NOMO-1 treated with DMSO at 0.1 percent for 48 hours (cell line): ENCODE measurements at regions not wholly inside any gene's neighbourhood (a gene's known extent, or its start where the extent isn't known, plus 50 kb on each side); places are given as distances from the start of the nearest gene placed in this dataset.
"Not testable (repeated sequence)": the region's sequence is repeated elsewhere in the genome, so short reads cannot be mapped to it uniquely, and the experiment has no call there.

Experiments used
- DNase-seq: peaks from one replicate; lab custom pipeline; 2025; ENCODE audit not compliant: unreplicated experiment; lab: John Stamatoyannopoulos, UW

DNA sequence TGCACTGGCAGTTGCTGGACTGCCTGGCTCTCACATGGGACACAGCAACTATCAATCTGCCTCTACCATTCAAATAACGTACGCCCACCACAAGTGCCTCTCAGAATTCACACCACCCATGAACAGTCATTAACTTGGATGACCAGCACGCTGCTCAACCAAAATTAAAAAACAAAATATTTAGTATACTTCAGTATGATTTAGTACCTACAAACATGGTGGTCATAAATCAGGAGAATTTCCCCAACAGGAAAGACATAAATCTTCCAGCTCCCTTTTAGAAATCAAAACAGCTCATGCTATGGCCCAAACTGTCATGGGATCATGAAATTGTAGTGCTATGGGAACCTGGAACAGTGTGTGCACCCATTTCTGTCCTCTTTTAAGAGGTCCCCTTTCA, 317.4 kb upstream of the ETAA1 start:
- DNase-seq, result no peak

DNA sequence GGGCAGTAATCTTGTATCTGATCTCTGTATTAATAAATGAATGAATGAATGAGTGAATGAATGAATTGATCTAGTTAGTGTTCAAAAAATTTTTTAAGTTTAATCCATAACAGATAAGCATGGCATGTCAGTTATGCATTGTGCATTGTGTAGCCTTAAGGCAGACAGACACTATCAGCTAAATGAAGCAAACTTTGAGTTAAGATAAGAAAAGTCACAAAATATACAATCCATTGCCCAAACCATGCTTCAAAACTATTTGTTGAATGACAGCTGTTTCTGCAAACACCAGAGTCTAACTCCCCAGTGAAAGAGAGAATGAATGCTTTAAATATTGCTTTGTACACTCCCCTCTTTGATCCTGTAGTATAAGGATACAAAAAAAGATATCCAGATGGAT, 314.3 kb upstream of the ETAA1 start:
- no peak for DNase-seq

DNA sequence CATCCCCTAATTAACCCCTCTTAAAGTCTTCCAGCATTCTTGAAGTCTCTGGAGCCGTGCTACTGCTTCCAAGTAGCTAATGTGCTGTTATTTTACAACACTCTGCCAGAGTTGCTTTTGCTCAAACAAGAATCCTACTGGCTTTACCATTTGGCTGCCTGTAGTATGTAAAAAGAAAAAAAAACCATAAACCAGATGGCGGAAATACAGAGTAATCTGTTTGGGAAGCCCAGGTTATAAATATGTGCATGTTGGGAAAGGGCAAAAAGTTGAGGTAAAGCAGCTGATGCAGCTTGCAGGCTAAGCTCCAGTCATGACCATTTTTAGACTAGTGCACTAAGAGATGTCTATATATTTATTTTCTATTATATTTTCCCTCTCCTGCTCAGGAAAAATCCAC, 313.2 kb upstream of the ETAA1 start:
- no peak for DNase-seq

DNA sequence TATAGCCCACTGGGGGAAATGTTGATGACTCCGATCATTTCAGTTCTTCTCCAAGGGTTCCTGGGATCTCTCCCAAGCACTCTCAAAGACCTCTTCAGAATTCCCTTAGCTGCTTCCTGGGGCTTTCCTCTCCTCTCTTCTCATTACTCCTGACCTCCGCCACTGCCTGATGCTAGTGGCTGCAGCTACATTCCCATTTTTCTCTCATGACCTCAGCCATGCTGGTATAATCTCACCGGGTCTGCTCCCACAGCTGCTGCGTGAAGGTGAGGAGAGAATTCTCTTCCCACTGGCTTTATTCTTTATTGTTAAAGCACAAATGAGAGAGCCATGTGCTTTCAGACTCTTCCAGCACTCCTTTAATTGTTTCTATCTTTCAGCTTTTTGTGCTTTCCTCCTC, 312.0 kb upstream of the ETAA1 start:
- DNase-seq, result no peak

DNA sequence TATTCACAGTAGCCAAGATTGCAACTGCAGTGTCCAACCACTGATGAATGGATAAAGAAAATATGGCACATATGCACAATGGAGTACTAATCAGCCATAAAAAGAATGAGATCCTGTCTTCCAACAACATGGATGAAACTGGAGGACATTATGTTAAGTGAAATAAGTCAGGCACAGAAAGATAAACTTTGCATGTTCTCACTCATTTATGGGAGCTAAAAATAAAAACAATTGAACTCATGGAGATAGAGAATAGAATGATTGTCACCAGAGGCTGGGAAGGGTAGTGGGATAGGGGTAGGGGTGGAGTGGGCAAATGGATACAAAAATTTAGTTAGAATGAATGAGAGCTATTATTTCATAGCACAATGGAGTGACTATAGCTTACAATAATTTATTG, 305.5 kb upstream of the ETAA1 start:
- no peak for DNase-seq

DNA sequence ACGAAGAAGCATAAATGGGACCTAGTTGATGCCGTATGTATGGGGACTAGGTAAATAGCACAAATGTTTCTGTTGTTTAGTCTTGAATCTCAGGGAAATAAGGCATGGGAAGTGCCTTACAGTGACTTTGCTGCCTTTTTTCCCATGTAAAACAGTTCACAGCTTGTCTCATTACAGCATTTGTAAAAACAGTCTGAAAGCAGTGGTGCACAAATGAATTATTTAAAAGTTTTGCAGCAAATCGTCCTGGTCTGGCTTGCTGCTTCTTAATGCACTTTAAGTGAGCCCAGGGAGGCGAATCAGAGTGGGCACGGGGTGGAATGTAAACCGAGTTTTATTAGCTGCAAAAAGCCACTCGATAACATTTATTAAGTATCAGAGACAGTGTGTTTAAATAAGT, 302.0 kb upstream of the ETAA1 start:
- no peak for DNase-seq

DNA sequence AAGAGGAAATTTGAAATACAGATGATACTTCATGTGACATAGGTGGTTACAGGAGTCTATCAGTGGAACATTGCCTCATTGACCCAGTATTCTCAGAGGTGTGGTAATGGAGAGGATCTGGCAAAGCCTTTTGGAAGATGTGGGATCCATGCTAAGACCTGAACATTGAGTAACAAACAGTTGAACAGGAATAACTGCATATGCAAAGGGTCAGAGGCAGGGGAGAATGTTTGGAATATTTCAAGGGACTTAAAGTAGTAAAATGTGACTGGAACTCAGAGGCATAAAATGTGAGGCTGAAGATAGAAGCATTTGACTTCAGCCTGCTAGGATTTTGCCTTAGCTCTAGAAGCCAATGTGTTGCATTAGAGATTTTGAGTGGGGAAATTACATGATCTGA, 300.2 kb upstream of the ETAA1 start:
- DNase-seq, result no peak

DNA sequence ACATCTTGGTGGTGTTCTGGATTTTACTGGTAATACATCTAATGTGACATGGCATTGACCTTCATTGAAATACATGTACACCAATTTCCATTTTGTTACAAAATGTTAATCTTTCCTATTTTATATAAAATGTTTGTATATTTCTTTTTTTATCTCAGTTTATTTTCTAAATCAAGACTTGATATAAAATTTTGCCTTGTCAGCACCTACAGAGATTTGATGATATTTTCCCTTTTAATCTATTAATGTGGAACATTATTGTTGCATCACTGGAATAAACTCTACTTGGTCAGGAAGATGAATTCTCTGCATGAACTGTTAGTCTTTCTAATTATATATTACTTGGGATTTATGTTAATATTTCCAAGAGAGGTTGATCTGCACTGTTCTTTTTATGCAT, 294.0 kb upstream of the ETAA1 start:
- DNase-seq, result no peak

DNA sequence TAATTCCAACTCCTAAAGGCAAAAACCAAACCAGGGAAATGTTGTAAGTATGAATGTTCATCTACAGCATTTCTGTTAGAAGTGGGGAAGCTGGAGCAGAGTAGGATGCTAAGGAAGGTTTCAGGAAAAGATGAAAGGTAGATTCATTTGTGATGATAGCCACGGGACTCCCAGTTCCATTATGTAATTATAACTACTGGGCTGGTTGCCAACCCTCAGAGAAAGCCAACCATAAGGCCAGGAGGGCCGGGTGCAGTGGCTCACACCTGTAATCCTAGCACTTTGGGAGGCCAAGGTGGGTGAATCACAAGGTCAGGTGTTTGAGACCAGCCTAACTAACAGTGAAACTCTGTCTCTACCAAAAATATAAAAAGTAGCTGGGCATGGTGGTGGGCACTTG, 288.9 kb upstream of the ETAA1 start:
- no peak for DNase-seq

DNA sequence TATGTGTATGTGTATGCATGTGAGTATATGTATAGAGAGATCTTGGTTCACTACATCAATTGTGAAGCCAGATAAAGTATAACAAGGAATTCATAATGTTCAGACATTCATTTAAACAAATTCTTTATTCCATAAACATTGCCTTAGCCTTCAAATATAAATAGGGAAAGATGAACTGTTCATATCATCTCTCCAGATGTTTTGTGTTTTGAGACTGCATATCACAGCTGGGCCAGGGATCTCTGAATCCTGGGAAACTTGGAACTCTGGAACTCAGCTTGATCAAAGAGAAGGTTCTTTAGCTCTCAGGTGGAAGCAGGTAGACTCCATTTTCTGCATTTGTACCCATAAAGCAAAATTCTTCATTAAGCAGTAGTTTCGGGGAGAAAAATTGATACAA, 272.6 kb upstream of the ETAA1 start:
- no peak for DNase-seq

DNA sequence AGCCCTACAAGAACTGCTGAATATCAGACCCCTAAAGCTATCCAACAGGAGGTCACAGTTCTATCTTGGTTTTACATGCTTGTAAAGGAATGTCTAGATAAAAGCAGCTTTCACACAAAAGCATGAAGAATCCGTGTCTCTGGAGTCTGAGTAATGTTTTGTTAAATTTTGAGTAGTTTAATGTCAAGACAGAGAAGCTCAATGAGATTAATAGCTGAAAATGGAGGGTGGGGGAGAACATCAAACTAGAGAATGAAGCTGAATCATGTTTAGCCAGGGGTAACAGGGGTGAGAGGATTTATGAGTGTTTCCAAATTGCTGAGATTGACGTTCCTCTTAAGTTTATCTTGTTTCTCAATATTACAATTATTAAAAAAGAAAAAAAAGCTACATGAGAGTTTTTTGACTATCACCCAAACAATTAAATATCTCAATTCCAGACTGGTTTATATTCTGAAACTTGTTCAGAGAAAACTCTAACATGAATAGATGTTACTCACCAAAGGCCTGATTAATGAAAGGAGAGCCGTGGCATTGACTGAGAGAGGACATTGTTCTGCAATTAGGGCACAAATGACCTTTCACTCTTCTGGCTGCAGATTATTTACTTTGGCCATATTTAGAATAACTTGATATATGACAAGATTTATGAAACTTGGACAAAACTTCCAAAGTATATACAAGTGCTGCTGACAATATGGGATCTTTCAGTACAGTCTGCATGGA, 266.4 kb upstream of the ETAA1 start:
- no peak for DNase-seq

DNA sequence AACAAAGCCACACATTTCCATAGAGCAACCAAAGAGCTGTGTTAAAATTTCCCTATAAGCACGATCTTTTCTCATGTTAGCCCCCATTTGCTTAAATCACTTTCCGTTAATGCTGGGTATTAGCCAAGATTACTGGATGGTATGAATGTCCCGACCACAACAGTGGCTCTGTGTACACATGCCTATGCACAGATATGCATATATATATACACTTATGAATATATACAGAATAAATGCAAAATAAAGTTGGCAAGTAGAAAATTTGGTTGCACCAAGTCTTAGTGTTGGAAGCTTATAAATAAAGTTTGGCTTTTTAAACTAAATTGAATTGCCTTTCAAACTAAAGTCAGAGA, 265.9 kb upstream of the ETAA1 start:
- no peak for DNase-seq

DNA sequence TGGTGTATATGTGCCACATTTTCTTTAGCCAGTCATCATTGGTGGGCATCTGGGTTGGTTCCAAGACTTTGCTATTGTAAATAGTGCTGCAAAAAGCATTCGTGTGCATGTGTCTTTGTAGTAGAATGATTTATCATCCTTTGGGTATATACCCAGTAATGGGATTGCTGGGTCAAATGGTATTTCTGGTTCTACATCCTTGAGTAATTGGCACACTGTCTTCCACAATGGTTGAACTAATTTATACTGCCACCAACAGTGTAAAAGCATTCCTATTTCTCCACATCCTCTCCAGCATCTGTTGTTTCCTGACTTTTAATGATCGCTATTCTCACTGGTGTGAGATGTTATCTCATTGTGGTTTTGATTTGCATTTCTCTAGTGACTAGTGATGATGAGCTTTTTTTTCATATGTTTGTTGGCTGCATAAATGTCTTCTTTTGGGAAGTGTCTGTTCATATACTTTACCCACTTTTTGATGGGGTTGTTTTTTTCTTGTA, 264.6 kb upstream of the ETAA1 start:
- DNase-seq, result not testable (repeated sequence)

DNA sequence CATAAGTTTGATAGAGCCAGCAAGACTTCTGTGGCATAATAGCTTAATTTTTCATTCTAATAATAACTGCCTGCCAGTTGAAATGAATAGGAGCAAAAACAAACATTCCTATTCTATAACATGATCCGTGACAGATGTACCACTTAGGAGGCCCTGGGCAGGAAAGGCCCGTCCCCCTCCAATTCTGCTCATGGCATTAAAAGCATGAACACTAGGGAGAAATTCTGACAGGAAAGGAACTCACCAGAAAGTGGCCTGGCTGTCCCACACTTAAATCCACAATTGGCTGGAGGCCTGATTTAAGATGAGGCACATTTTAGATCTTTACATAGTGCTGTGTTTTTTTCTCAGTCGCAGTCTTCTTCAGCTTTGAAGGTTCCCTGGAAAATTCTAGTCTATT, 261.9 kb upstream of the ETAA1 start:
- DNase-seq, result no peak

DNA sequence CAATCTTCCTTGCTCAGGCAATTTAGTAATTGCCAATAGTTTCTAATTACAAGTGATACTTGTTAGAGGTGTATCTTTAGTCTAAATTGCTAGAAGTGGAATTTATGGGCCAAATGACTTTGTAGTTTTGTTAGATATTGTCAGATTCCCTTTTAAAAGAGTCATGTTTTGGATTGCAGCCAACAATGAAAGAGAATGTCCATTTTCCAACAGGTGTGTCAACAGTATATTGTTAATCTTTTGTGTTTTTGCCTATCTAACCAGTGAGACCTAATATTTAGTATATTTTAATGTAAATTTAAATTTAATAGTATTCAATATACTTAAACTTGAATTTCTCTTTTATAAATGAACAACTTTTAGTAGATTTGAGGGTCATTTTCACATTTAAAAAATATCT, 259.4 kb upstream of the ETAA1 start:
- no peak for DNase-seq

DNA sequence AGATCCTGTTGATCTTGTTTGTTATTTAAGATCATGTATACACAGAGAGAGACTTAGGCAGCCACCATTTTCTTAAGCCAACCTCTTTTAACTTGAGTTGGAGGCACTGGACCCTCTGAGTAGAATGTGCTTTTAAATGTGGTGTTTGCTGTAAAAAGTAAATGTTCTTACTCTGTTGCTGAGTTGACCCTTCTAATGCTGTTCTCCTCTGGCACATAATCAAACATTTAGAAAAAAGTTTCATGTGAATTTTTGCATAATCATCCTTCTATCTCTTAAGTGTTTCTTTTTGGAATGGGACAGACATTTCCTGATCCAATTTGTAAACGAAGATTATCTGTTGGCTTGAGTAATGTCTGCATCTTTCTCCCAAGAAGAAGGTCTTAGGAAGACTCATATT, 255.1 kb upstream of the ETAA1 start:
- DNase-seq, result no peak

DNA sequence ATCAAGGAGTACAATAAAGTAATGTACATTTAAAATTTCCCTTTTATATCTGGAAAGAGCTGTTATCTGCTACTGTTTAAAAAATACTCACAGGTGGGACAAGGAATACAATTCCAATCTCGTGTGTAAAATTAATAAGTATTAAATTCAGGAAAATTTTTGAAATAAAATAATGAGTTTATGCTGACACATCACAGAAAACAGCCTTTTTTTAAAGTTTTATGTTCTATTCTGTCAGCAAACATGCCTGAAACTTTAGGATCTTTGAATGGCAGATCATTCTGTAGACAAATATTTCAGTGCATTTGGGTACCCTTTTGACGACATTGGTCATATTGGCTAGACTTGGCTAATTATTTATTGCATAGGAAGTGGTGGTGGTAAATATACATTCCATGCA, 254.4 kb upstream of the ETAA1 start:
- DNase-seq, result no peak

DNA sequence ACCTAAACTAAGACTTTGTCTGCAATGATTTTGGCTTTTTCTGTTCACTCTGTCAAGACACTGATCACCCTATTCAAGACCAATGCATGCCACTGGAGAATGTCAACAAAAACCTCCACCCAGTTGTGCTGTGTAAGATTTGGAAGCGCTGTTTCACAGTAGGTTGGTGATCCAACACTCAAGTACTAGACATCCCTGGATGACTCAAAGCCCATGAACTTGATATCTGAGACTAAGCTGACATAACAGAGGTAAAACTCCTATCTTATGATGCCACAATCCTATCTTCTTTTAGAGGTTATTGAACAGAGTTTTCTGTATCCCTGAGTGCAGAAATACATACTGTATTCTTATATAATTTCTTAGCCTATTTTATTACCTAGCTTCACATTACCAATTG, 251.3 kb upstream of the ETAA1 start:
- DNase-seq, result no peak

DNA sequence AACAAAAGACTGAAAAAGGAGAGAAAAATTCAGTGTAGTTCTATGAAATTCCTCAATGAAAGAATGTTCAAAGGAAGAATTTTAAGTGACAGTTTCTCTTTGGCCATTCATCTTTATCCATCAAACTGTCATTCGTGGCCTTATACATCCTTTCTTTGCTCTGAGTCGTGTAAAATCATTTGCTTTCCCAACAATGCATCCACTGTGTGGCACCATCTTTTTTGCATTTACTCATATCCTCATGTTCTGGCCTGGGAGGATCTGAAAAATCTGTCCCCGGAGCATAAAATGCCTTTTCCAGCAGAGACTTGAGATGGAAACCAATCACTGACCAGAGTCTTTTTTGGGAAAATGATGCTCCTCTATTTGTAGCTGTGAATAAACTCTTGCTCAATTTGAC, 240.3 kb upstream of the ETAA1 start:
- no peak for DNase-seq

DNA sequence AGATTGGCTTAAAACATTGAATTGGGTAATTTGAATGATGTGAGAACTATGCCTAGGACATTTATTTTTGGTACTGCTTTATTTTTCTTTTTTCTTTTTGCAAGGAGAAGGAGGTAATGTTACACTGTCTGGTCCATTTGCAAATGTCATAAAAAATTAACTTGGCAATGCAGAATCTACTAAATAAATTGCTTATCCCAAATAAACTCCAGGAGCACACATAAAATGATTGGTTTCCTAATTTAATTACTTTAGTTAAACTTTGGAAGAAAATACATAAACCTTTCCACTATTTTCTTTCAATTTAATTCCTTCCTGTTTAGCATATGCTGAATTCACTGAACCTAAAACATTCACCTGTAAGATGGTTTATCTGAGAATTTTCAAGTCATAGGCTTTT, 238.4 kb upstream of the ETAA1 start:
- DNase-seq, result no peak

DNA sequence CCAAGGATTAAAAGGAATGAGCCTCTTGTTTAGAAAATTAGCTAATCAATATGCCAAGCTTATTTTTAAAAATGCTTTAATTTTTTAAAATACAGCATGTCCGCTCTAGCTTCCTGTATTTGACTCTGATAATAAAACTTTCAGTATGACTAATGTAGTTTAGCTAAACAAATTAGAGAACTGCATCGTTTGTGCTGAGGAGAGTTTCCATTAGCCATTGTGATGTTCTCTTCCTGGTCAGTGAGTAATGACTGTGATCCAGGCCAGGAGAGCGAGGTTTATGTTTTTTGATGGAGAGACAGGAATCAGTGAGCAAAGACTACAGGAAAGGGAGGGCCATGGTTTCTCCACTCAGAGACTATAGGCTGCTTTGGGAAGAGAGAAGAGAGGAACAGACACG, 237.2 kb upstream of the ETAA1 start:
- no peak for DNase-seq

DNA sequence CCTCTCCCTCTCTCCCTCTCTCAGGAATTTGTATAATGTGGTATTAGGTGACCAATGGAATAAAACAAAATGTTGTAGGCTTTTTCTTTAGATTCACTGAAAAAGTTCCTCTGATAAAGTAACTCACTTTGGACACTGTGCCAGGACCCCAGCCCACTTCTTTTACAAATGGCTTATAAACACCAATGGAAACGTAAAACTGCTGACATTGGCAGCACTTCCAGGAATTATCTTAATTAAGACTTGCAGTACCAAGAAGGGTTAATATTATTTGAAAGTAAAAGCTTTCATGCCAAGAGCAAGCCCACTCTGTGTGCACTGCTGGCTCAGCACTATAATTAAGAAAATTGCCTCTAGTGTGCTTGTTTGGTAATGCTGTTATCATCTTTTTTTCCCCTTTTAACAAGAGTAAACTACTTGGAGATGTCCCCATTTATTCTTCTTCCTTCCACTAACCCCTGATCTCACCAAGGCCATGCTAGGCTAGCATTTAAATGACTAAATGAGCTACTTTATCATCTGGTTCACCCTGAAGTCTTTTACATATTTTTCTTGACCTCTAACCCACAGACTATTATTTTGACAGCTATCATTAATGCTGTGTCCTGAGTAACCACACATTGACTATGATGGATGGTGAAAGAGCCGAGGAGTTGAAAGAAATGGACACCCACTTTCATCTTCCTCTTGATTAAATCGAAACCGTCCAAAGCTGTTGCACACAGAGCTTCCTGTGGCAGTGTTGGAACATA, 232.2 kb upstream of the ETAA1 start:
- no peak for DNase-seq

DNA sequence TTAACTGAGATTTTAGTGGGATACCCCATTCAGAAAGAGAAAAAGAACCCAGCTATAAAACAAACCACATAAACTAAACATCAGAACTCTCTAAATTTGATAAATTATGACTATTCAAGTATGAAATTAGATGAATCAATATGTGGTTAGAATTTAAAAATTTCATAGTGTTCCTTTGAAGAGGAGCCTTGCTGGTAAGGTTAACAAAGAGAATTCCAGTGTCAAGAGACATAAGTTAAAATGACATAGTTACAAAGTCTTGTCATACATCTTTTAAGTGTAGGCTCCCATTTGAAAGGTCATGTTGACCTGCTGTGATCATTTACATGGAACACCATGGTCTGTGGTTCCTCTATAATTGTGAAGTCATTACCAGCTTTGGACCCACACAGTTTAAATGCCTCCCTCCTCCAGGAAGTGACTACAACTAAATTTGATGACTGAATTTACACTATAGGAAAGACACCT, 231.6 kb upstream of the ETAA1 start:
- no peak for DNase-seq
